Motor neuron (in vitro differentiated cells): ENCODE measurements at regions not wholly inside any gene's neighbourhood (a gene's known extent, or its start where the extent isn't known, plus 50 kb on each side); places are given as distances from the start of the nearest gene placed in this dataset.
A peak's percentile ranks its signal among the peaks of the same experiment; 100 is the strongest.

Experiments
- ATAC-seq, 8 experiments: fragments of 200-7000 bp; cut with Tn5 transposase; replicated peaks in 6 of 8; 2 replicates each; pipeline ENCODE4 v1.8.0; 2021; ENCODE audit warnings: mild to moderate bottlenecking in 8 of 8, moderate library complexity in 8 of 8
- H3K27ac ChIP-seq, 2 donors: fragments of 250-450 bp; sonication (Bioruptor Pico); 2 replicates each; pipeline ENCODE4 v1.9.0; 2021; ENCODE audit warnings: antibody characterized with exemption in 2 of 2, mild to moderate bottlenecking in 2 of 2, moderate library complexity in 1 of 2
- H3K4me1 ChIP-seq, 2 donors: fragments of 250-450 bp; sonication (Bioruptor Pico); replicated peaks in 1 of 2; 2 replicates each; pipeline ENCODE4 v1.6.1; 2021; ENCODE audit warnings: antibody characterized with exemption in 2 of 2, mild to moderate bottlenecking in 2 of 2, moderate library complexity in 1 of 2
- H3K4me3 ChIP-seq, 5 donors: fragments of 250-450 bp; sonication (Bioruptor Pico); 2 replicates each; pipeline ENCODE4 v1.9.0; 2021; ENCODE audit warnings: antibody characterized with exemption in 5 of 5, mild to moderate bottlenecking in 5 of 5, moderate library complexity in 4 of 5
- WGBS, 10 experiments: fragments of 450-650 bp; shearing (Covaris generic); methylation state at CpG; one replicate each; pipeline ENCODE4 v1.0.0; 2022; 5-methylcytosine and 5-hydroxymethylcytosine counted together
- in situ Hi-C, 9 experiments: fragments of 400-800 bp; cut with MboI; loops; one replicate each; pipeline ENCODE4 v1.15.0; 2021; ENCODE audit warnings: low sequenced_read_pairs in 9 of 9, low pct_unique_long_range_greater_than_20kb in 2 of 9; ENCODE audit not compliant: unreplicated experiment in 9 of 9

DNA sequence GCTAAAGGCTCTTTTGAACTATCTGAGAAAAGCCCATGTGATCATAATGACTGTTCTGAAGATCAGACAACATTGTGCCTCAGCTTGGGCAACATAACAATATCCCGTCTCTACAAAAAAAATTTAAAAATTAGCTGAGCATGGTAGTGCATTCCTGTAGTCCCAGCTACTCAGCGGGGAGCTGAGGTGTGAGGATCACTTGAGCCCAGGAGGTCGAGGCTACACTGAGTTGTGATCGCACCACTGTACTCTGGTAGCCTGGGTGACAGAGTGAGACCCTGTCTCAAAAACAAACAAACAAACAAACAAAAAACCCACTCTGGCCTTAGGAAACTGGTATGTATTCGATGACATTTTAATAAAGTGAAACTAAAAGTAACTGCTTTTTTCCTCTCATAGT lies 1526.8 kb upstream of the TENM4 start:
- peaks cover 10 to 15% of the 10 kb centered on the region in 2 donors for H3K4me1 ChIP-seq
- H3K4me3 ChIP-seq = no peak overlapping the region
- no peak for ATAC-seq
- in situ Hi-C loops = no loop called here
- WGBS, 10 experiments = 48 to 96% (median 69%) methylated on average over 1 to 5 of the region's 5 CpGs; no CpG with 5 or more reads in 2 of the 10 experiments
- H3K27ac ChIP-seq = no peak overlapping the region

DNA sequence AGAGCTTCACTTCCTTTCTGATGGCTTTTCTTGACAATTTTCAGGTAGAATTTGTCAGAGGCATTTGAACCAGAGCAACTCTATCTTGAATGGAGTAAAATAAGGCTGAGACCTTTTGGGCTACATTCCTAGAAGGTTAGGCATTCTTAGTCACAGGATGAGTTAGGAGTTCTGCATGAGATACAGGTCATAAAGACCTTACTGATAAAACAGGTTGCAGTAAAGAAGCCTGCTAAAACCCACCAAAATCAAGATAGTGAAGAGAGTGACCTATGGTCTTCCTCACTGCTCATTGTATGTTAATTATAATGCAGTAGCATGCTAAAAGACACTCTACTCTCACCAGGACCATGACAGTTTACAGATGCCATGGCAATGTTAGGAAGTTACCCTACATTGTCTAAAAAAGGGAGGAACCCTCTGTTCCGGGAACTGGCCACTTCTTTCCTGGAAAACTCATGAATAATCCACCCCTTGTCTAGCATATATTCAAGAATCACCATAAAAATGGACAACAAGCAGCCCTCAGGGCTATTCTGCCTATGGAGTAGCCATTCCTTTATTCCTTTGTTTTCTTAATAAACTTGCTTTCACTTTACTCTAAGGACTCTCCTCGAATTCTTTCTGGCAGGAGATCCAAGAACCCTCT lies 1519.7 kb upstream of the TENM4 start:
- in situ Hi-C loops = no loop called here
- no peak overlapping the region for H3K4me3 ChIP-seq
- H3K27ac ChIP-seq = no peak overlapping the region
- peaks cover 0 to 3% of the 10 kb centered on the region in 2 donors for H3K4me1 ChIP-seq
- ATAC-seq = peak in 5 of 8 experiments; percentile 22 to 87 (median 53)
- 0 to 61% (median 26%) methylated on average over 1 to 2 of the region's 2 CpGs; no CpG with 5 or more reads in 2 of the 10 experiments for WGBS, 10 experiments

DNA sequence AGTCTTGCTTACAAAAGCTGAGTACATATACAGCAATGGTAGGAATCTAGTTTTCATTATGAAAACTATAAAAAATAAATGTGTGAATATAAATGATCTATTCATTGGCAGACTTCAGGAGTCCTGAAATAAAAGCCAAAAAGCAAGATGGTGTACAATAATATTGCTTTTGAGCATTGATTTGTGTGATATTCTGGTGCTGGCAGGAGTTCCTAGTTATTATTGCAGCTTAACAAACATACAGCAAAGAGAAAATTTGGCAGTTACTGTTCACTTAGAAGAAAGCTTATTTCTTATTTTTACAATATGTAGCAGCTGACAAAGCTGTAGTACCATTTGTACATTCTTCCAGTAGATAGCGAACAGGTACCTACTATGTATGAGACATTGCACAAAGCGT lies 1518.9 kb upstream of the TENM4 start:
- no peak overlapping the region for H3K27ac ChIP-seq
- H3K4me1 ChIP-seq = peaks cover 0 to 3% of the 10 kb centered on the region in 2 donors
- 83 to 100% (median 100%) methylated on average over 1 to 2 of the region's 2 CpGs; no CpG with 5 or more reads in 3 of the 10 experiments for WGBS, 10 experiments
- H3K4me3 ChIP-seq = no peak overlapping the region
- in situ Hi-C loops = no loop called here
- ATAC-seq = no peak

DNA sequence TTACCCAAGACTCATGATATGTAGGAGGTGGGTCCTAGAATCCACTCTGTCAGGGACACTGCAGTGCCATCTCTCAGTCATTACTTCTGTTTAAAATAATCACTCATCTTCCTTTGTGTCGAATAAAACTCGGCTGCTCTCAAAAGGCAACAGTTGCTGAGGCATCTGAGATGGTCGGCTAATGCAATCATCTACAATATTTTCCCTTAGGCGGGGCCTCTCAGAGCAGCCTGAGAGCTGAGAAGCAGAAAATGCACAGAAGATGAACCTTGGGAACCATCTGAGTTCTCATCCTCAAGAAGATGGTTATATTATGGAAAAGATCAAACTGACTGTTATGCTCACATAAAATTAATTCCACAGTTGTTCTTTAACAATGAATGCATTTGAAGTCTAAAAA lies 1518.2 kb upstream of the TENM4 start:
- WGBS, 10 experiments = 6 to 90% (median 75%) methylated on average over 2 to 4 of the region's 4 CpGs; no CpG with 5 or more reads in 1 of the 10 experiments
- ATAC-seq = peak in 6 of 8 experiments; percentile 24 to 57 (median 40)
- no peak overlapping the region for H3K27ac ChIP-seq
- in situ Hi-C loops = no loop called here
- H3K4me1 ChIP-seq = peaks cover 0 to 3% of the 10 kb centered on the region in 2 donors
- H3K4me3 ChIP-seq = no peak overlapping the region

DNA sequence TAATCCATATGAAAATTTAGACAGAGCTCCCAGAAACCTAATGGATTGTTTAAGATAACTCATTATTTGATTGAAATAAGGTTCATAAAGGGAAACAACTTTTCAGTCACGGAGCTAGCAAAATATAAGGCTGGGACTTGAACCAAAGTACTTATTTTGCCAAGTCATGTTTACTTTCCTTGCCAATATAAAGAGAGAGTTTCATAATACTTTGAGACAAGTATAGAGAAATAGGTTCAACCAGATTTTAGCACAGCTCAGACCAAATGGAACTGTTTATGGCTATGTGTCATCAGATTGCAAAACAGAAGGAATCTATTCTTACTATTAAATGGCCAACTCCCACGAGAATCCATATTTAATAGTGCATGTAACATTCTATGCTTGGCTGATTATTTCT lies 1517.5 kb upstream of the TENM4 start:
- 0 to 100% (median 81%) methylated on average over 1 to 2 of the region's 2 CpGs for WGBS, 10 experiments
- in situ Hi-C loops = no loop called here
- ATAC-seq = peak in 2 of 8 experiments; percentile 59 to 71

DNA sequence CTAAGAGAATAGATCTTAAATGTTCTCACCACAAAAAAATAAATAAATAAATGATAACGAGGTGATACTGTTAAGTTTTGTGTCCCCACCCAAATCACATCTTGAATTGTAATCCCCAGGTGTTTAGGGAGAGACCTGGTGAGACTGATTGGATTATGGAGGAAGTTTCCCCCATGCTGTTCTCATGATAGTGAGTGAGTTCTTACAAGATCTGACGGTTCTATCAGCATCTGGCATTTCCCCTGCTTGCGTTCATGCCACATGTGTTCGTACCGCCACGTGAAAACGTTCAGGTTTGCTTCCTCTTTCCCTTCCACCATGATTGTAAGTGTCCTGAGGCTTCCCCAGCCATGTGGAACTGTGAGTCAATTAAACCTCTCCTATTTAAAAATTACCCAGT lies 1514.8 kb upstream of the TENM4 start:
- in situ Hi-C loops = no loop called here
- Histone ChIP-seq H3K4me1 (peaks cover 0 to 3% of the 10 kb centered on the region in 2 donors), H3K27ac (no peak overlapping the region), H3K4me3 (no peak overlapping the region)
- 47 to 100% (median 89%) methylated on average over 1 to 7 of the region's 7 CpGs; no CpG with 5 or more reads in 2 of the 10 experiments for WGBS, 10 experiments
- no peak for ATAC-seq

More for the DNA sequence above, 1517.5 kb upstream of the TENM4 start:
- Histone ChIP-seq H3K4me1 (peaks cover 0 to 3% of the 10 kb centered on the region in 2 donors), H3K27ac (no peak overlapping the region), H3K4me3 (no peak overlapping the region)

DNA sequence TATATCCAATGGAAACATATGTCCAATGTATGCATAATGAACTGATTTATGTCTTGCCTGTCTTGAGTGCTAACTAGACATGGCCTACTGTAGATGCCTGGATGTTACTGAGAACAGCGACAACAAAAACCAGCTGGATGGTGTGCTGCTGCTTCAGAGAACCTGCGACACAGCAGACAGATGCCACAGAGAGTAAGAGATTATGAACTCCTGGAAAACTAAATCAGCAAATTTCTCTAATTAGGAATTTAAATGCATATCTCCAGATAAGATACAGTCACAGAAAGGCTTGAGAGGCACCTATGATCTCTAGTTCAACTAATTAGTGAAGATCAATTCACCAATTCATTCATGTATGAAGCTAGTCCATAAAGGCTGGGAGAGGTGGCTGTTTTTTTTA lies 1508.0 kb upstream of the TENM4 start:
- in situ Hi-C loops = no loop called here
- no peak for ATAC-seq

DNA sequence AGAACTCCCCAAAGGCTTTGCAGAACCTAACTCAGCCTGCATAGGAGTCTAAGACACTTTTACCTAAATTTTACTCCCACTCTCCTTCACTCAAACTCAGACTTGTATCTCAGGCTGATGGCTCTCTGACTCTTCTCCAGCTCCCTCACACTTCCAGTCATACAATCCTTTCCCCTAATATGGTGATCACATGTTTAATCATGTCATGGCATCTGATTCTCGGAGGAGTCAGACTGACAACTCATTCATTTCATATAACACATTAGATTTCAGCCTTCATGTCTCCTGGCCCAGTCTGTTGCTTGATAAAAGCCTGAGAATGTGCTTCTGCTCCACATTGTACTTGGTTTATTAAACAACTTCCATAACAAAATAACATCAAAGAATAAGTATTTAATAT lies 1503.9 kb upstream of the TENM4 start:
- Histone ChIP-seq H3K4me1 (no peaks in the 10 kb centered on the region), H3K27ac (no peak overlapping the region), H3K4me3 (no peak overlapping the region)
- in situ Hi-C loops = no loop called here
- 0 to 100% (median 86%) methylated on average over 1 of the region's 1 CpG; no CpG with 5 or more reads in 1 of the 10 experiments for WGBS, 10 experiments
- no peak for ATAC-seq

More for the DNA sequence above, 1508.0 kb upstream of the TENM4 start:
- no peak overlapping the region for H3K4me3 ChIP-seq
- H3K4me1 ChIP-seq = no peaks in the 10 kb centered on the region
- WGBS, 10 experiments = 68 to 100% (median 92%) methylated on average over 1 to 2 of the region's 2 CpGs; no CpG with 5 or more reads in 2 of the 10 experiments
- H3K27ac ChIP-seq = no peak overlapping the region

DNA sequence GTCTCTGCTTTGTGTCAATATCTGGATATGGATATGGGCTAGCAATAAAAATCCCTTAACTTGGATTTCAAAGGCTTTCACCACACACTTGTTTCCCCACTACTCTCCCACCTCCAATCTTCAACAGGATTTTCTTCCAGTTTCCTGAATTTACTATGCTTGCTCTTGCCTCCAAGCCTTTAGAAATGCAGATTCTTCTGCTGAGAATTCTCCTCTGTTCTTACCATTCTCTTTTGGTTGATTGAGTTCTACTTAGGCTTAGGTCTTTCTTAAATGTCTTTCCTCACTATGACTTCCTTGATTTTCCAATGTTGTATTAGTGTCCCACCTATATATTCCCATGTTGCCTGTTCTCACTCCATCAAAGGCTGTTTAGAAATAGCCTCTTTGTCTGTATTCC lies 1502.4 kb upstream of the TENM4 start:
- Histone ChIP-seq H3K4me1 (peaks cover 0 to 5% of the 10 kb centered on the region in 2 donors), H3K27ac (no peak overlapping the region), H3K4me3 (no peak overlapping the region)
- no peak for ATAC-seq
- in situ Hi-C loops = no loop called here

DNA sequence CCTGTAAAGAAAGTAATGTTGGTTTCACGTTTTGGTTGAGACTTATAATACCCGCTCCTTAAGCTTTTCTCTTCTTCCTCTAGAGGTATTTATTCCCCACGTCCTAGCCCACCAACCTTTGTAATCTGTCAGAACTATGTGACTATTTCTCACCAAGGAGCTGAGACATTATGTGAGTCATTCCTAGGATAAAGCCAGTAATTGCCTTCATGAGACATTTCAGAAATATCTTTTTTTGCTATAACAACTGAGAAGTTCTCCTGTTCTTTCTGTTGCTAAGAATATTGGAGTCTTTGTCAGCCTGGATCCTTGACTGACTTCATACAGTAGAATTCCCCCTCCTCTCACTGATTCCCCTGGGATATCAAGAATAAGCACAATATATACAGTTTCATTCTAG lies 1497.0 kb upstream of the TENM4 start:
- 45 to 100% (median 88%) methylated on average over 1 to 3 of the region's 3 CpGs; no CpG with 5 or more reads in 1 of the 10 experiments for WGBS, 10 experiments
- peak in 2 of 8 experiments; percentile 57 for ATAC-seq
- H3K4me1 ChIP-seq = peaks cover 0 to 9% of the 10 kb centered on the region in 2 donors
- H3K27ac ChIP-seq = no peak overlapping the region
- H3K4me3 ChIP-seq = no peak overlapping the region
- in situ Hi-C loops = no loop called here

DNA sequence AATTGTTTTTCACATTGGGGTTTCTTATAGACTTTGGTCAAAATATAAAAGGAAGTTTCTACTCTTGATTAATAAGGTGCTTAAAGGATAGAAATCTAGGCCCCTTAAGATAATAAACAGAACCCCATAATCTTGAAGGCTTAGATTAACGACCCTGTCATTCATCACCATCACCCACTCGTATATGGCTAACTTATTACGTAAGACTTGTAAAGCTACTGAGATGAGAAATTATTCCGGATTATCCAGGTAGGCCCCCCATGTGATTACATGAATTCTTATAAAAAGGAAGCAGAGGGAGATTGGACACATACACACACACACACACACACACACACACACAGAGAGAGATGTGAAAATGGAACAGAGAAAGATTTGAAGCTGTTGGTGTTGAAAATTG lies 1489.2 kb upstream of the TENM4 start:
- no peak for ATAC-seq
- H3K4me3 ChIP-seq = no peak overlapping the region
- in situ Hi-C loops = no loop called here

DNA sequence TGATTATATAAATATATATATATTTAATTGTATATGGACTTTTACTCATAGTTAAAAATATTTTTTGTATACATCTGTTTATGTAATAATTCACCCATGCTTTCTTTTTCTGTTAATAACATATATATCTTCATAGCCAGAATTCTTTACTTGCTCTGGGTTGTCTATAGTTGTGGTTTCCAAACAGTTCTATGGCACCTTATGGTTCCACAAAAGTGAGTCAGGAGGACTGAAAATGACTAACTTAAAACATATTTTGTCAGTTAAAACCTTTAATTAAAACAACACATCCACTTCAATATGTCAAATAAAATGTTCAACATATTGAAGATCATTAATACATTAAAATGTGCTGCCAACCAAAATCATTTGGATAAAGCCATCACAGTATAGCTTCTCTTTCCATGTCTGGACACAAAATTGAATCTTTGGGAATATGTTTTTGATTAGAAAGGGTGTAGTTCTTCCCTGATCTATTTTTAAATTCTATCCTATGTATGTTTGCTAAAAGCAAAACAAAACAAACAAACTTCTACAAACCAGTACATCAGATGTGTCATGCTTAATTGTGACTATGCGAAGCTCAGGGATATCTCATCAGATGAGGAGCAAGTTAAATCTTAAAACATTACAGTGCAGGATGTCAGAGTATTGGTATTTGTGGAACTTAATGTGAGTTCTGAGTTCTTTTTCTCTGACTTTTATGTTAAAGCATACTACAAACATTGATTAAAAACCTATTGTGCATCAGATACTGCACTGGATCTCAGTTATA lies 1488.4 kb upstream of the TENM4 start:
- no peak overlapping the region for H3K27ac ChIP-seq
- in situ Hi-C loops = no loop called here
- no peaks in the 10 kb centered on the region for H3K4me1 ChIP-seq
- peak in 2 of 8 experiments; percentile 42 to 60 for ATAC-seq
- 20 to 100% (median 100%) methylated on average over 1 of the region's 1 CpG; no CpG with 5 or more reads in 4 of the 10 experiments for WGBS, 10 experiments
- no peak overlapping the region for H3K4me3 ChIP-seq

More for the DNA sequence above, 1489.2 kb upstream of the TENM4 start:
- 86 to 100% (median 96%) methylated on average over 1 to 4 of the region's 4 CpGs; no CpG with 5 or more reads in 2 of the 10 experiments for WGBS, 10 experiments
- Histone ChIP-seq H3K27ac (no peak overlapping the region), H3K4me1 (no peaks in the 10 kb centered on the region)

DNA sequence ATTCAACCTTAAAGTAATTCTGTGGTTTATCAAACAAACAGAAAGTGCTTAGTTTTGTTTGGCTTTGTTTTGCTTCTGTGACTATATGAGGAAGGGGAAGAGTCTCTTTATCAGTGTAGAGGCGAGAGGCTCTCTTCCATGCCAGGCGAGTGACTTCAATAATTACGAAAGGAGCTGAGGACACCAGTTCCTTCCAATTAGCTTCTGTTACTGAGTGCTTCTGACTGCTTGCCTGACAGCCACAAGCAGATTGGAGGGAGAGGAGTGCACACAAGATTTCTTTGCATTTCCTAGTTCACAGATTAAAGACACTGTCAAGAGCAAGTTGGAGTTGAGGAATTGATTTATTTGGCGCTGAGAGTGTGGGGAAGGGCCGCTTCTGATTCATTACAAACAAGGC lies 1484.5 kb upstream of the TENM4 start:
- in situ Hi-C loops = no loop called here
- no peaks in the 10 kb centered on the region for H3K4me1 ChIP-seq
- no peak overlapping the region for H3K4me3 ChIP-seq
- peak in 5 of 8 experiments; percentile 46 to 70 (median 67) for ATAC-seq
- 58 to 97% (median 86%) methylated on average over 1 to 5 of the region's 5 CpGs; no CpG with 5 or more reads in 5 of the 10 experiments for WGBS, 10 experiments
- no peak overlapping the region for H3K27ac ChIP-seq
